Activated naive CD4-positive, alpha-beta T cell treated with Interleukin-2 at 50 U/mL for 16 hours (primary cell): ENCODE measurements at regions not wholly inside any gene's neighbourhood (a gene's known extent, or its start where the extent isn't known, plus 50 kb on each side); places are given as distances from the start of the nearest gene placed in this dataset.

Experiments
- DNase-seq: peaks from one replicate; pipeline ENCODE4 v3.0.0-alpha.2; 2020

- no peak for DNase-seq
Measured at GRCh38 chr9:88033359-88033702, 59.0 kb upstream of the CDK20 start.

- no peak for DNase-seq
Measured at GRCh38 chr9:88028338-88028737, 54.0 kb upstream of the CDK20 start.

- no peak for DNase-seq
Measured at GRCh38 chr9:88026118-88026479, 51.8 kb upstream of the CDK20 start.

- no peak for DNase-seq
Measured at GRCh38 chr9:88025411-88026117, 51.2 kb upstream of the CDK20 start.

GRCh38 chr9:88024896-88025295 is 50.6 kb upstream of the CDK20 start:
- no peak for DNase-seq
